HCEC 1CT (cell line): ENCODE measurements at regions not wholly inside any gene's neighbourhood (a gene's known extent, or its start where the extent isn't known, plus 50 kb on each side); places are given as distances from the start of the nearest gene placed in this dataset.
"Not testable (repeated sequence)": the region's sequence is repeated elsewhere in the genome, so short reads cannot be mapped to it uniquely, and the experiment has no call there.

Experiments
- DNase-seq: peaks from one replicate; pipeline ENCODE4 v3.0.0-alpha.2; 2017

DNA sequence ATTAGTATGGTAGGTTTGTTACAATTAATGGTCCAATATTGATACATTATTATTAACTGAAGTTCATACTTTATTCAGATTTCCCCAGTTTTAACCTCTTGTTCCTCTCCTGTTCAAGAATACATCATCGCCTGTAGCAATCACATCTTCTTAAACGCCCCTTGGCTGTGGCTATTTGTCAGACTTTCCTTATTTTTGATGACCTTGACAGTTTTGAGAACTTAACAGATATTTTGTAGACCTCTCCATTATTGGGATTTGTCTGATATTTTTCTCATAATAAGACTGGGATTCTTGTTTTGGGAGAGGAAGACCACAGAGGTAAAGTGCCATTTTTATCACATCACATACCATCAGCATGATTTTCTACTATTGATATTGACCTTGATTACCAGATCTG, 112.3 kb upstream of the MARCHF11 start:
- DNase-seq, result no peak

DNA sequence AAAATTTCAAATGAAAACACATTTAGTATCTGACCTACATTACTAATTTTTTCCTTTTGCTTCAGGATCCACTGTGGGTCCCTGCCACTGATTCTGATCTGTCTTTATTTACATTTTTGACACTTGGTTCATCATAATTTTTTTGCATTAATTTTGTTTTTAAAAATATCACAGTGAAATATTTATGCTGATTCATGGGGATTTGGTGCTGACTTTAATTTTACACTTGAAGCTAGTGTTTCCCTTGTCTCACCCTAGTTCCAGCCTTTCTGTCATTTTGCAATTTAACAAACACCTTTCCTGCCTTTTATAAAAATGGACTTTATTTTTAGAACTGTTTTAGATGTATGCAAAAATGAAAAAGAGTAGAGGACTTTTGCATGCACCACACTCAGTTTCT, 111.9 kb upstream of the MARCHF11 start:
- DNase-seq, result no peak

DNA sequence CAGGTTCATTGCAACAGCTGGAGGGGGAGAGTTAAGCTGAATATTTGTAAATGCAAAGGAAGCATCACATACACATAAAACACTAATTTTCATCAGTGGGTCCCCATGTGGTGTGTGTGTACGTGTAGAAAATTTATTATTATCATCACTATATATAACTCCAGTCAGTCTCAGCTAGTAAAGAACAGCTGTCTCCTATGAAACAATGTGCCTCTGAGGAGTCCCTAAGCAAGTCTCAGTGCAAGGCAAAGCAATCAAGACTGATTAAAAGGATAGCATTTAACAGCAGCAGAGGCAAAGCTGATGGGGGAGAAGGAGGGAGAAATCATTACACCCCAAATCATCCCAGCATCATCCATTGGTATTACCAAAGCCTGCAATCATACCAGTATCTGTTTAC, 104.2 kb upstream of the MARCHF11 start:
- no peak for DNase-seq

DNA sequence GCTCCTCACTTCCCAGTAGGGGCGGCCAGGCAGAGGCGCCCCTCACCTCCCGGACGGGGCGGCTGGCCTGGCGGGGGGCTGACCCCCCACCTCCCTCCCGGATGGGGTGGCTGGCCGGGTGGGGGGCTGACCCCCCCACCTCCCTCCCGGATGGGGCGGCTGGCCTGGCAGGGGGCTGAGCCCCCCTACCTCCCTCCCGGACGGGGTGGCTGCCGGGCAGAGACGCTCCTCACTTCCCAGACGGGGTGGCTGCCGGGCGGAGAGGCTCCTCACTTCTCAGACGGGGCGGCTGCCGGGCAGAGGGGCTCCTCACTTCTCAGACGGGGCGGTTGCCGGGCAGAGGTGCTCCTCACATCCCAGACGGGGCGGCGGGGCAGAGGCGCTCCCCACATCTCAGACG, 97.3 kb upstream of the MARCHF11 start:
- not testable (repeated sequence) for DNase-seq

DNA sequence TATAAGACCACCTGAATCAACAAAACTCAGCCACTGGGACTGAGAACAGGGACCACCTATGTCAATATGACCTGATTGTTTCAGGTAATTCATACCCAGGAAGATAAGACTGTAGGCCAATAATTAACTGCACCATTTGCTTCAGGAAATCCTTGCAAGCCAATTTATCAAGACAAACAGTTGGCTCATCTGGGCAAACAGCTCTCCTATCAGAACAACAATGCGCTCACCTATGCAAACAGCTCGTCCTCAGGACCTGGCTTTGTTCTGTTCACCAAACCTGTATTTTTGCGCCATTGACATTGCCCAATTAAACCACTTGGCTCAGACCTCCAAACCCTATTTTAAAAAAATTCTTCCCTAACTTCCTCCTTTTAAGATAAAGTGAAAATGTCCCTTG, 92.3 kb upstream of the MARCHF11 start:
- no peak for DNase-seq

DNA sequence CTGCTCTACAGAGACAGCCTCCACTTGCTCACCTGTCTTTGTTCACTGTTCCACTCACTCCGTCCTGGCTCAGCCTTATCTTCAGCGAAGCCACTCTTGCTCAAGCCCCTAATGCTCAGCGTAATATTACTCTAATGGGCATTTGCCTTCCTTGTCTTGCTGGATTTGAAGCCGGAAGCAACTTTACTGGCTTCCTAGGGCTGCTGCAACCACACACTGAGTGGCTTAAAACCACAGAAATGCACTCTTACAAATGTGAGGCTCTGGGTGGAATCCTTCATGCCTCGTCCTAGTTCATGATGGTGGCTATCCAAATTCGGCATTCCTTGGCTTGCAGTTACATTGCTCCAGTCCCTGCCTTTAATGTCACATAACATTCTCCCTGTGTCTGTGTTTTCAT, 85.5 kb upstream of the MARCHF11 start:
- peak; percentile 42 for DNase-seq

DNA sequence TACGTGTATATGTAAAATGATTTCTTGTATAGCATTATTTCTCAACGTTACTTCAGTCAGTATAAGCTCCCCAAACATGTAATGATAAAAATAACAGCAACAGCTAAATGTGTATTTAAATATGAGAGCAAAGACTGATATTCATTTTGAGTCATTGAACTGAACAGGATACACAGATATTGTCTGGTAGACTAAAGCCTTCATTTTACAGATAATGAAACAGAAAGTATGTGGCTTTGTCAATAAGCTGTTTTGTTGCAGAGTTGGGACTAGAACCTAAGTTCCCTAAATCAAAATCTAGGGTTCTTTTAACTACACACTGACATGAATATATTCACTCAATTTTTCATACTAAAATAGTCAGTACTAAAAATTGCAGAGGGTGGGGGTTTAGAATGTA, 80.4 kb upstream of the MARCHF11 start:
- DNase-seq, result no peak

DNA sequence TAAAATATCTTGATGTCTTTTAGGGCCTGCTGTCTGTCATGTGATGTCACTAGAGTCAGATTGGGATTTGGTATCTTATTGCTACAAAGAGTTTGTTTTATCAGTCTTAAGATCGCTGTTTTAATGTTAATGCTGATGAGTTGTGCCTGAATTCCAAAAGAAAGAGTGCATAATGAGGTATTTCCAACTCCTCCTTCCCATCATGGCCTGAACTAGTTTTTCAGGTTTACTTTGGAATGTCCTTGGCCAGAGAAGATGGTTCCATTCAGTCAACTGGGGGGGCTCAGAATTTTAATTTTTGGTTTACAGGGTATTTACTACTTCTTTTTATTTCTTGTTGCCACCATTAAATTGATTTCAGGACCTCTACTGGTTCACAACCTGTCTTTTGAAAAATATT, 74.3 kb upstream of the MARCHF11 start:
- no peak for DNase-seq

DNA sequence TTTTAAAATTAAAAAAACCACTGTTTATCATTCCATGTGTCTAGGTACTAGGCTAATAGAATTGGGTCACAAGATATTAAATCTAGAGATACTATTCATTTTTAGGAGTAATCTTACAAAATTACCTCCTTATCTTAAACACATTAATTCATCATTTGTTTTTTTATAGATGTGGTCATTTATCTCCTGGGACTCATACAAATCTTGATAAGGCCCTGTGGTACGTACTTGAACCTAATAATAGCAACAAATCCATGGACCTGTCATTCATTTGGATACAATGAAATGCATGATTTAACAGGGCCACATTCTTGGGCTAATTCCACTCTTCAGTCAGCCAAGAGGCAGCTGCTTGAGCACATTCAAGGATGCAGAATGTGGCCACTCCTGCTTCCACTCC, 66.4 kb upstream of the MARCHF11 start:
- no peak for DNase-seq

DNA sequence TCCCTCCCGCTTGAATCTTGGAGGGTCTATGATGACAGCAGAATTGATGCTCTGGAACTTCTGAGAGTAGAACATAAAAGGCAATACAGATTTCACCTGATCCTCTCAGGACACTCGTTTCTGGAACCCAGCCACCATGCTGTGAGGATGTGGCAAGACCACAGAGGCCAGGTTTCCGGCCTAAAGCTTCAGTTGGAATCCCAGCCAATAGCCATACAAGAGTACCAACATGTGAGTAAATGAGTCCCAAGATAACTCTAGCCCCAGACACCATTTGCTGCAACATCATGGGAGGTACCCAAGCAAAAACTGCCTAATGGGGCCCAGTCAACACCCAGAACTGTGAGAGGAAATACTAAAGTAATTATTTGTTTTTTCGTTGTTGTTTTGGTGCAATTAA, 65.7 kb upstream of the MARCHF11 start:
- no peak for DNase-seq

DNA sequence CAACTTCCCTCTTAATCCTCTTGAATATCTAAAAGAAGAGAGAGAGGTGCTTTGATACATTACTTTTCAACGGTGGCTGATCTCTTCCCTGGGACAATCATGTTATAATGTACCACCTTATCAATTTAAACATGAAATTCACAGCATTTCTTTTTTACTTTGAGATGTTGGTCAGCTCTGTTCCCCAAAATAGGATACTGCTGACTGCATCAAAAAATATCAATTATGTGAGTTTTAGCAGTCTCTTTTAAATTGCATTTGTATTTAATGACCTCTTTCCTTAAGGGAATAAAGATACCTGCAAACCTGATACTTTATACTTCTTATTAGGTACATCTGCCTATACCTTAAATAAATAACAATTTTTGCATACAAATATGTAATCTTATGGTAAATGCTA, 58.4 kb upstream of the MARCHF11 start:
- DNase-seq, result no peak

DNA sequence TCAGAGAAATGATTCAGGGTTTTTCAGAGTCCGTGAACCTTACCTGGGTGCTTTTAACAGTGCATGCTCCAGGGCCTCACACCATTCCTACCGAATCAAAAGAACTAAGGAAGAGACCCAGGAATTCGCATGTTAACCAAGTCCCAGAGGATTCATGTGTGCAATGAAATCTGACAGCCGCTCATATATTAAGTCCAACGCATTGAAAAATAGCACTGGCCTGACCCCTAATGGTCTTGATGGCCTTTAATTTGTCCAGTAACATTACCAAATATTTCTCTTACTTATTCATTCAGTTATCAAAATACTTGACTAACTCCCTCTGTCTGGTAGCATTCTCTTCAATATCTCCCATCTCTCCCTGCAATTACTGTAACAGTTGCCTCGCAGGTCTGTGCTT, 55.0 kb upstream of the MARCHF11 start:
- DNase-seq, result peak; percentile 34

DNA sequence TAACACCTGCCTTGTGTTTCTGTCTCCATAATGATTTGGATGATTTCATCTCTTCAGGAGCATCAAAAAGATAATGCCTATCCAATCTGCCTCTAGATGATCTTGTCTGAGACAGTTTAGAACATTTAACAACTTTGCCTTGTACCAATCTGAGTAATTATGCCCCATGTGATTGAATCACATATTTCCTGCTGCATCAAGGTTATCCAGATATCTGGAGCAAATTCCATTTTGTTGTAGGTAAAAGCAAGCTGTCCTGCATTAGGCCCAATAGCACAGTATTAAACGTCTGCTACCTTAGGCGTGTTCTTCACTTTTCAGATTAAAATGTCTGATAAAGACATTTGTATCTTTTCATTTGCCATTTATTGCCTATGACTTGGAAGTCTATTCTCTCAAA, 54.1 kb upstream of the MARCHF11 start:
- no peak for DNase-seq

DNA sequence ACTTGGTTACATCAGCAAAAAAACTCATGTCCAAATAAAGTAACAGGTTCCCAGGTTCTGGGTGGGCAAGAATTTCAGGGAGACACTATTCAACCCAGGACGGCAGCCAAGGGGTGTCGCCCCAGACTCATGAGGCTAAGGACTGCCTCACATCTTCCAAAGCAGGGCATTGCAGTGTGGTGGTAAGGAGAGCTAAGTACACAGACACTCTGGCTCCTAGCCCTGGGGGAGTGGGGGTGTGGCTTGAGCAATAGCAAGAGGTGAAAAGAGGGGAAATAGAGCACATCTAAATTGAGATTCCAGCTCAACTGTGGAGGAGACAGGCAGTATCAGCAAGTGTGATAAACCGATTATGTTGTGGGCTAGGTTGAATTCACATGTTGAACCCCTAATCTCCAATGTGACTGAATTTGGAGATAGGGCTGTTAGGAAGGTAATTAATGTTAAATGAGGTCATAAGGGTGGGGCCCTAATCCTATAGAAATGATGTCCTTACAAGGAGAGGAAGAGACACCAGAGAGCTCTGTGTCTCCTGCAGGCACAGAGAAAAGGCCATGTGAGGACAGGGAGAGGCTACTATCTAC, 49.9 kb upstream of the MARCHF11 start:
- no peak for DNase-seq
